ENCODE measurements at regions not wholly inside any gene's neighbourhood (a gene's known extent, or its start where the extent isn't known, plus 50 kb on each side); places are given as distances from the start of the nearest gene placed in this dataset.

GRCh38 chr5:68646144-68646543 lies 430.6 kb downstream of the PIK3R1 start:
- H3K27me3 ChIP-seq (ENCODE audit: control insufficient read depth, insufficient read depth, low read length) = no peaks in the 10 kb centered on the region
- TF ChIP-seq CTCF (IDR thresholded peaks at IDR 0.05; ENCODE audit: borderline replicate concordance, extremely low read depth, insufficient read depth) = no peak
- H3K4me3 ChIP-seq (ENCODE audit: low read length in 3 of 3) = no peak overlapping the region
- intact Hi-C loops (cut with DNase I) = no loop called here
- no peaks in the 10 kb centered on the region for H3K9me3 ChIP-seq (ENCODE audit: control insufficient read depth in 2 of 3, insufficient read depth in 1 of 3, low read length in 3 of 3)
- DNase-seq = peak in 1 of 5 donors; percentile 70
- peaks cover 0 to 2% (median under 1%) of the 10 kb centered on the region in 3 donors for H3K4me1 ChIP-seq (ENCODE audit: control insufficient read depth in 2 of 3, insufficient read depth in 2 of 3, low read depth in 1 of 3, low read length in 3 of 3)
- H3K36me3 ChIP-seq (ENCODE audit: control insufficient read depth in 2 of 3, insufficient read depth in 3 of 3, low read length in 3 of 3) = no peaks in the 10 kb centered on the region
- no peak overlapping the region for H3K9ac ChIP-seq (ENCODE audit: low read length in 3 of 3)
- FAIRE-seq = no peak
- H3K27ac ChIP-seq (ENCODE audit: low read depth in 2 of 2, low read length in 2 of 2) = no peak overlapping the region

GRCh38 chr5:68647743-68648142 lies 432.2 kb downstream of the PIK3R1 start:
- FAIRE-seq (no peak), DNase-seq (no peak)
- Histone ChIP-seq H3K4me1 (ENCODE audit: control insufficient read depth in 2 of 3, insufficient read depth in 2 of 3, low read depth in 1 of 3, low read length in 3 of 3) (peaks cover under 1 to 9% (median 6%) of the 10 kb centered on the region in 3 donors), H3K27me3 (ENCODE audit: control insufficient read depth, insufficient read depth, low read length) (no peaks in the 10 kb centered on the region), H3K36me3 (ENCODE audit: control insufficient read depth in 2 of 3, insufficient read depth in 3 of 3, low read length in 3 of 3) (no peaks in the 10 kb centered on the region), H3K9ac (ENCODE audit: low read length in 3 of 3) (no peak overlapping the region), H3K27ac (ENCODE audit: low read depth in 2 of 2, low read length in 2 of 2) (no peak overlapping the region), H3K9me3 (ENCODE audit: control insufficient read depth in 2 of 3, insufficient read depth in 1 of 3, low read length in 3 of 3) (no peaks in the 10 kb centered on the region), H3K4me3 (ENCODE audit: low read length in 3 of 3) (no peak overlapping the region)
- intact Hi-C loops (cut with DNase I) = no loop called here
- no peak for TF ChIP-seq CTCF (IDR thresholded peaks at IDR 0.05; ENCODE audit: borderline replicate concordance, extremely low read depth, insufficient read depth)

GRCh38 chr5:68648944-68649857 lies 433.6 kb downstream of the PIK3R1 start:
- Histone ChIP-seq H3K4me1 (ENCODE audit: control insufficient read depth in 2 of 3, insufficient read depth in 2 of 3, low read depth in 1 of 3, low read length in 3 of 3) (peaks cover 3 to 13% (median 11%) of the 10 kb centered on the region in 3 donors), H3K9me3 (ENCODE audit: control insufficient read depth in 2 of 3, insufficient read depth in 1 of 3, low read length in 3 of 3) (no peaks in the 10 kb centered on the region), H3K27me3 (ENCODE audit: control insufficient read depth, insufficient read depth, low read length) (no peaks in the 10 kb centered on the region), H3K9ac (ENCODE audit: low read length in 3 of 3) (no peak overlapping the region), H3K27ac (ENCODE audit: low read depth in 2 of 2, low read length in 2 of 2) (peak overlapping the region in 1 of 2 donors; percentile 64), H3K36me3 (ENCODE audit: control insufficient read depth in 2 of 3, insufficient read depth in 3 of 3, low read length in 3 of 3) (no peaks in the 10 kb centered on the region), H3K4me3 (ENCODE audit: low read length in 3 of 3) (no peak overlapping the region)
- TF ChIP-seq CTCF (IDR thresholded peaks at IDR 0.05; ENCODE audit: borderline replicate concordance, extremely low read depth, insufficient read depth) = no peak
- peak in 2 of 5 donors; percentile 57 to 61 for DNase-seq
- intact Hi-C loops (cut with DNase I) = no loop called here
- FAIRE-seq = no peak

All from kidney (tissue), 13 donors.